Stimulated activated CD4-positive, alpha-beta T cell treated with anti-CD3 and anti-CD28 coated beads, Interleukin-4, amount 100 ng/mL, for 48 hours (primary cell): ENCODE measurements at regions not wholly inside any gene's neighbourhood (a gene's known extent, or its start where the extent isn't known, plus 50 kb on each side); places are given as distances from the start of the nearest gene placed in this dataset.

ENCODE experiments used
- DNase-seq, 2 donors: peaks; one replicate each; pipeline ENCODE4 v3.0.0-alpha.2; 2020; ENCODE audit warnings: low read depth in 2 of 2

DNA sequence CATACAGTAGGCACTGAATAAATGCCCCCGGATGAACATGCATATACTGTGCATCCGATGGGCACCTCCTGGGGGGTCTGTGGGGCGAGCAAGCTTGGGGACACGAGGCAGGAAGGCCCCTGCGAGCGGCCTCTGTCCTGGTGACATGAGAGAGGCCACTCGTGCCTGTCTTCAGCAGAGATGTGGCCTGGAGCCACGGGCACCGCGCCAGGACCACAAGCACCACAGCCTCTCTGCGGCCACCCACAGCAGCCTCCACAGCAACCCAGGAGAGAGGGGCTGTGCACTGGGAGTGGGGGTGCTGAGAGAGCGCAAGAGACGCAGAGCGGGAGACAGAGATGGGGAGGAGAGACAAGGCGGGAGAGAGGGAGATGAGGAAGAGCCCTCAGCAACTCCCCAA lies 118.5 kb downstream of the RFLNA start:
- DNase-seq = no peak

DNA sequence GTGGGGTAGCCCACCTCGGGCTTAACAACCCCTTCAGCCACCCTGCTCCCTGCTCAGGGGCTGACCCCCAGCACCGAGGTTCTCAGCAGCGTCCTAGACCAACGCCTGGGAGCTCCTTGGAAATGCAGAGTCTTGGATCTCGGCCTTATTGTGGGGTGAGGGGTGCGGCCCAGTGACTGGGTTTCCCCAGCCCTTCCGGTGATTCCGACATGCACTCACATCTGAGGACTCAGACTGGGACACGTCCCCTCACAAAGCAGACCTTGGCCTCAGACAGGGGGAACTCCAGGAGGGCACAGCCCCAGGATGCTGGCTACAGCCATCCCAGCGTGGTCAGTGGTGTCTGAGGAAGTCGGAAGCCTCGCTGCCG lies 117.7 kb downstream of the RFLNA start:
- DNase-seq = no peak

DNA sequence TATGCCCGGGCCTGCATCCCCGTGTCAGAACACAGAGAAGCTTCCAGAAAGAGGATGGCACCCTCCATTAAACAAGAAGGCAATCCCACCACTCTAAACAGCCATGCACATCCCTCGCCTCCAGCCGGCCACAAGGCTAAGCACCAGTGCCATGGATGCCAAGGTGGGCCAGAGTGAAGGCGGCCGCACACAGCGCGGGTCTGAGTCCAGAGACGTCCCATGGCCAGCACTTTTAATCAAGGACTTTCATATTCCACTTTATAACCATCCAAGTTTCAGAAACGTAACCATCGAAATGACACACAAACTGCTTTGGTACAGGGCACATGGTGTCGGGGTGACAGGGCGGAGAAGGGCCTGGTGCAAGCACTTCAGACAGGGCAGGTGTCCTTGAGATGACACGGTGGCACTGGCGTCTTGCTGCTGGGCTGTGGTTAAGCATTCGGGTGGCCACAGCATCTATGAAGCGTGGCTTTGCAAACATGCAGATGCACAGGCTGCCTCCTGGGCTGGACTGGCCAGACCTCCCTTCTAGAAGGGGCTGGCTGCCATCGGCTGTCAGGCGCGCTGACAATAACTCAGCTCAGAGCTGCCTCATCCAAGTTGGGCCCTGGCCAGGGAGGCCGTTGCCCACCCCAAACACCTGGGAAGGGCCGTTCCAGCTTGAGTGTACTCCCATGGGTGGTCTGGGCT lies 117.2 kb downstream of the RFLNA start:
- no peak for DNase-seq

DNA sequence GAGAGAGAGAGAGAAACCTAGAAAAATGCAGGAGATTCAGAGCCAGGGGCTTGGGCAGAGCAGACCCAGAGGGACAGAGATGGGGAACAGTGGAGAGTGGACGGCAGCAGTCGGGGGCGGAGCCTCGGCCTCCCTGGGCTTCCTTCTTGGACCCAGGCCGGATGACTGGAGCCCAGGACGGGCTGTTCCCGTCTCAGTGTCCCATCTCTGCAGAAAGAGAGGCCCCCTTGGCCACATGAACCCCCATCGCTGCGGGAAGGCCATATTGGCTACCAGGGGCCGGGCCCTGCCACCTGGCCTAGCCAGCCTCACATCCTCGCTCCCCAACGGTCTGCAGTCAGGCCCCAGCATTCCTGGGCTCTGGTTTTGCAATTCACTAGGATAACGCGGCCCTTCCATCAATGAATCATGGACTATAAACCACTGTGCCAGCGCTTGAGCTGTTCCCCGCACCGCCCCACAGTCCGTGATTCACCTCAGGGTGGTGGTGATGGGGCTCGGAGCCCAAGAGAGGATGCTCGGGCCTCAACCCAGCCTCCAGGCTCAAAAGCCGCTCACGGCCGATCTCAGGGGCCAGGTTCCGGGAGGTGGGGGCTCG lies 116.5 kb downstream of the RFLNA start:
- DNase-seq = no peak

DNA sequence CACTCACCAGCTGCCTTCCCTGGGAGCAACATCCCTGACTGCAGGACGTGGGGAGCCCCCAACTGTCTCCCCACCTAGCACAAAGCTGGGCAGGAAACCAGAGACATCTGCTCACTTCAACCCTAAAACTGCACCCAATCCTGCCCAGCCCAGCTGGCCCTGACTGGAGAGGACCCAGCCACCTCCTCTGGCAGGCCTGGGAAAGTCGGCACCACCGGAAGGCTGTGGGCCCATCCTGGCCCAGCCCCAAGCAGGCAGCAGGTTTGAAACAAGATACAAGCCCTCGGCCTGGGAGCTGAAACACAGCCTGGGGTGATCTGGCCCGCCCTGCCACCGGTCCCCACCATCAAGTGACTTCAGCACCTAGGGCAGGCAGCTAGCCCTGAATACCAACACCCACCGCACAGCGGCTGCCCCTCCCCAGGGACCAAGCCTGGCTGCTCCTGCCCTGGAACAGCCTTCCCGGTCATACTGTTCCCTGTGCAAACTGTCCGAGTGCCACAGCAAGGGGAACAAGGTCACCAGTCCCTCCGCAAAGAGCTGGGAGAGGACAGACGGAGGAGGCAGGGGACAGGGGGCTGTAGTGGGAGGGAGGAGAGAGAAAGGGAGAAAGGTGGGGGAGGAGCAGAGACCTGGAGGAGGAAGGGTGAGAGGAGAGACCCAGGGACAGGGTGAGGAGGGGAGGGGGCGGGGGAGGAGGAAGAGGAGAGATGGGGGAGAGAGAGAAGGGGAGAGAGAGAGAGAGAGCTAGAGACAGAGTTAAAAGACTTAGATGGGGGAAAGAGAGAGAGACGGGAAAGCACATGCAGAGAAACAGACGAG lies 115.7 kb downstream of the RFLNA start:
- DNase-seq = no peak

DNA sequence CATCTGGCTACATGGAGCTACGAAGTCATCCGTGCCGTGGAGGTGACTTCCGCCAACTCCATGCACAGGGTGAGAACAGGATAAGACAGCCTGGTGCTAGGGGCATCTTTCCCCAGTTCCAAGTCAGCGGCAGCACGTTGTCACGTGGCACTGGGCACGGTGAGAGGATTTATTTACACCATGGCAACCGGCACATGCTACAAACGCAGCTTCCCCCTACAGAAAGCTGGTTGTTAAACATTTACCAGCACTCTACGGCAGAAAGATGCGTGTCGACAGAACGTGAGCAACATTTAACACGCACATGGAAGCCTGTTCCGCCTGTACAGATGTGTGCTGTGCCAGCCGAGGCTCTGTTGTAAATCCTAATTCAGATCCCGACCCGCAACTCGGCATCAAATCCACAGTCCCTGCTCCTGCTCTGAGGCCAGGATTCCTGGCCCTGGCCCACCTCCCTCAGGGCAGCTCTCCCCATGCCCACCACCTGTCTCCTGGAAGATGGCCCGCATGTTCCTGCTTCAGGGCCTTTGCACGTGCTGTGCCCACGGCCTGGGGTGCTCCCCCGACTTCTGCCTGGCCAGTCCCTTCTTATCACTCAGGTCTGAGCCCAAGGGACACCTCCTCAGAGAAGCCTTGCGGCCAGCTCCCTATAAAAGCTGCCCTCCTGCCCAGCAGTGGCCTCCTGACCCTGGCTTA lies 114.1 kb downstream of the RFLNA start:
- no peak for DNase-seq

DNA sequence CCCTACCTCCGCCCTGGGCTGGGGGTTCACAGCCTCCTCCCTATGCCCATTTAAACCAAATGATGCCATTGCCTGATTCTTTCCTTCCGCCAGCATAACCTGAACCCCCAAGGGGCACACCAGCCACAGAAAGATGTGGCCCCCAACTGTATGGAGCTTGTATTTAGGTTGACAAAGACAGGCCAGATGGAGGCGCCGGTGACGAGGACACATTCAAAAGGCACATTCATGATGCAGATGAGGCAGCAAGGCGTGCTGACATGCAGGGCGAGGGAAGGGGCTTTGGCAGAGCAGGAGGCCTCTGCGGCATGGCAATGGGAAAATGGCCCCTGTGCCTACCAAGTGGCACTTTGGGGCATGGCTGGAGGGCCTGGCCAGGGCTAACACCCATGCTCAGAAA lies 112.2 kb downstream of the RFLNA start:
- no peak for DNase-seq

DNA sequence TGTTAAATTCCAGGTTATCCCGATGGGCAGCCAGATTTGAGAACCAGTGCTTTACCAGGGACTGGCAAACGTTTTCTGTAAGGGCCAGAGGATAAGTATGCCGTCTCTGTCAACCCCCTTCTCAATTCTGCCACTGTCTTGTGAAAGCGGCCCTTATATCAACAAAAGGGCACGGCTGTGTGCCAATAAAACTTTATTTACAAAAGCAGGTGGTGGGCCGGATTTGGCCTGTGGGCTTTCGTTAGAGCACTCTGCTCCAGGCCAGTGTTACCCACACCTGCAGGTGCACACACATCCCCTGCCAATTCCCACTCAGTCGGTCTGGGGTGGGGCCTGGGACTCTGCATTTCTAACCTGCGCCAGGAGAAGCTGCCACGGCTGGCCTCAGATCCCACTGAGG lies 111.2 kb downstream of the RFLNA start:
- no peak for DNase-seq

DNA sequence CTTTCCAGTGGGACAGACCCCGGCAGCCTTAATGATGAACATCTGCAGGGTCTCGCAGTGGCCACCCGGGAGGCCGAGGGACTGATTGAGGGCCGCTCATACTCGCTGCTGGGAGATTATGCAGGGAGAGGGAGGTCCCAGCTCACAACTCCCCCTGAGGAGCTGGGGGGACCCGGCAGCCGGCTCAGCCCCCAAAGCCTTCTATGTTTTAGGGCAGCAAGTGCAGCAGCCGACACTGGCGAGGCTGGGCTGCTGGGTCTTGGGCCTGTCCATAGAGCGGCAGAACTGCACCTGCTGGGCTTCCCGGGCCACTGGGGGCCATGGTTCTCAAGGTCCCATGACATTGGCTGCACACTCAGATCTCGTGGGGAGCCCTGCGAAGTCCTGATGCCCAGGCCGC lies 110.7 kb downstream of the RFLNA start:
- no peak for DNase-seq

DNA sequence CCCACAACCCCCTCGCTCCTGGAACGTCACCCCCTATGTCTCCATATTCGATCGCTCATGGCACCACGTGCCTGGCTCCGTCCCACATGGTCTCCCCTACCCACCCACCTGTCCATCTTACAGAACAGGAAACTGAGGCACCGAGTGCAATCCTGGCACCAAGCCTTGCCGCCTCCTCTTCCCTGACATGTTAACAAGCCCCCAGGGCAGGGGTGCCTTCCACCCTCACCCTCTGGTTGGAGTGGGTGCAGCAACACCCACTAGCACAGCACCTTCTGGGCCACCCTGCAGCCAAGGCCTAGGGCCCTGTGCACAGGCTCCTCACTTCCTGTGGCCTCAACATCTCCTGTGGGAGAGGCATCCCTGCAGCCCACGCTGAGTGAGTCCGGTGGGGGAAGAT lies 110.3 kb downstream of the RFLNA start:
- no peak for DNase-seq

DNA sequence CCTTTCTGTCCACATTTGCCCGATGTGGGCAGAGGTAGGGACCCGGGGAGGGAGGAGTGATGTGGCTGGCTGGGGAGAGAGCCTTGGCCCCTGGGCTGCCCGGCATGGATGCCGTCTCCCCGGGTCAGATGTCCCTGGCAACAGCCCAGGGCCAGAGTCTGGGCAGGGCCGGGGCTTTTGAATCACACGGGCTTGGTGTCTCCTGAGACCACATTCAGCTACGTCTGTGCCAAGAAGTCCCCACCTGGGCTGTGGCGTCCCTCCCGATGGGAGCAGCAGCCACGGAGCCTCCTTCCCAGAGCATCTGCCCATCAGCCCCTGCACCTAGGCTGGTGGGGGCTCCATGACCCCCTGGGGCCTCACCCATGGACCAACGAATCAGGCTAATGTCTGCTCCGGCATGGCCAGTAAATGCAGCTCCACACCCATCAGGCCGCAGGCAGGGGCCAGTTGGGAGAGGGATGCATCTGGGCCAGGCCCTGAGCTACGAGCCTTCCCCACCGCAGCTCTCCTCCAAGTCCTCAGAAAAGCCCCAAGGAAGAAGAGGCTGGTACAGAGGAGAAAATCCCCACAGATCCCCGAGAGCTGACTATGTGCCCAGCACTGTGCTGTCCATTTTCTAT lies 109.4 kb downstream of the RFLNA start:
- no peak for DNase-seq

DNA sequence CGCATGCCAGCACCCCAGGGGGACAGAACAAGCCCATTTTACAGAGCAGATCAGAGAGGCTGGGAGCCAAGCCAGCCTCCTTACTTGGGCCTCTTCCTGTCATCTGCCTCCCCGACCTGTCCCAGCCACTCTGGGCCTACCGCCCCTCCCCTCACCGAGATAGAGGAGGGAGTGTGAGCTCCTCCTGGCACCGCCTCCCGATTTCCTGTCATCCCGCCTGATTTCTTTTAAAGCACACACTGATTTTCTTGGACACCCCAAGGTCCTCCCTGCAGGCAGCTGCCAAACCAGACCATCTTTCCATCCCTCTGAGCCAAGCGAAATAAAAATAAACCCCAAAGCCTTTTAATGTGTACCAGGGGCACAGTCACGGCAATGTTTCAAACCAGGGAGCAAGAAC lies 108.4 kb downstream of the RFLNA start:
- no peak for DNase-seq

DNA sequence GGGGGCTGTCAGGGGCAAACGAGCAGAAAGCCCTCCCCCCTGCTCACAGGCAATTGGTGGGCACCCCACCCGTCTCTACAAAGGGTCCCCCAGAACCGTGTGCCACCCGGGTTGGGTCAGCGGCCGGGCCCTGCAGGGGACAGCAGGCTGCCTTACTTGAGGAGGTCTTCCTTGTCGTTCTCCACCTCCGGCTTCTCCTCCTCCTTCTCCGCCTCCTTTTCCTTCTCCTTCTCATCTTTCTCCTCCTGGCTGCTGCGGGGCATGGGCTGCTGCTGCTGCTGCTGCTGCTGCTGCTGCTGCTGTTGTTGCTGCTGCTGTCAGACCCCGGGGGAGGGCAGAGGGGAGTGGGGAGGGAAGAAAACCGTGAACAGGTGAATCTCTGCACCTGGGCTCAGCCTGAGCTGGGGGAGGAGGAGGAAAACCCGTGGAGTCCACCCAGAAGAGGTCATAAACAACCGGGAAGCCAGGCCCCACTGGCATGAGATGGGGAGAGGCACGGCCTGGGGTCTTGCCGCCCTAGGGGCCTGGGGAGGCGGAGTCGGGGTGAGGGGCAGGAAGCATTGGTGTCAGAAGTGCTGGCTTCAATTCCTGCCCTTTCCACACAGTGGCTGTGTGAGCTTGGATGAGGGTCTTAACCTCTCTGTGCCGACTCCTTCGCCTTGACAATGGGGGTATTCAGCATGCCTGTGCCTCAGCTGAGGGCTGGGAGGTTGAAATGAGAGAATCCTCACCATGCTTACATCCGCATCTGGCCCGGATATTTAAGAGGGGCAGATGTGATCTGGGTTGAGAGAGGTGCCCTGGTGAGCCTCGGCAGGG lies 107.6 kb downstream of the RFLNA start:
- DNase-seq = no peak

DNA sequence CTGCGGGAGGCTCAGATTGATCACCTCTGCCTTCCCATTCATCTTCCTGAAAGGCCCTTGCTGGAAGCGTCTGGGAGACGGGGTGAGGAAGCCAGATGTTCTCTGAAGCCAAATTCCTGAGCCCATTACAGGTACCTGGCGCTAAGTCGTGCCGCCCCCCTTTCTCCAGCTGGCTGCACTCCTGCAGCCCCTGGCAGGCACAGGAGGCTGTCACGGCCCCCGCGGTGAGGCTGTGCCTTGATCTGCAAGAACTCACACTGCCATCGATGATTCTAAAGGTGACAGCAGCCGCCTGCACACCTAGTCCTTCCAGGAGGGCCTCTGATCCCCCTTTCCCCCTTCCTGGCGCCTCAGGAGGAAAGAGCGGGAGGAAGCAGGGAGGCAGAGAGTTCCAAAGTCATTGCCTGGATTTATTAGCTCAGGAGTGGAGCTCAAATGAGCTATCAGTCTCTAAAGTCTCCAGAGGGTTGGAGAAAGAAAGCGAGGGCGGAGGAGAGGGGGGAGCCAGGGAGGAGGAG lies 106.9 kb downstream of the RFLNA start:
- DNase-seq = no peak

DNA sequence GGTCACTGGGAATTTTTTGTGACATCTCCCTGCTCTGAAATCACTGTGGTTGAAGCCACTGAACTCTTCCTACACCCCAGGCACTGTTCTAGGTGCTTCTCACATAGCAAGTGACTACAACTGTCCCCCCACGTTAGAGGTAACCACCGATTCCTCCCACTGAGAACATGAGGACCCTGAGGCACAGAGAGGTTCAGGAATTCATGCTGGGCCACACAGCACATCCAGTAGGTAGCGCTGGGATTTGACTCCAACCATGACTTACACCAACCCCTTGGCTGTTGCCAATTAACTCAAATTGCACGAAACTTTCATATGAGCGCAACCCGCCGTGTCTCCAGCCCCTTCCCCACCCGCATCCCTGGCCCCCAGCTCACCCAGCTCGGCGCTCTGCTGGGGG lies 105.2 kb downstream of the RFLNA start:
- no peak for DNase-seq

DNA sequence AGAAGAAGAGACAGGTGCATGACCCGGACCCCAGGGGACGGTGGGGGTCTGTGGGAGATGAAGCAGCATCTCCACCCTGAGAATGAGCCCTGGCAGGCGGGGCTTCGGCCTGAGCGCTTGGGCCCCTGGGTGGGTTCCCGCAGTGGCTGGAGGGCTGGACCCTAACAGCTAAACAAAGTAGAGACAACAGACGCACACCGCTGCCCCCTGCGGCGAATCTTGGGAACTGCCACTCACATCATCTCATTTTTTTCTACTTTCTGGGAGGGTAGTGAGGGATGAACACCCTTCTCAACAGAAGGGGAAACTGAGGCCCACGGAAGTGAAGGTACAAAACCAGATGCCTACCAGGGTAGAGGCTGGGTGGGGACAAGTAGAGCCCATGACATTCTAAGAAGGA lies 104.7 kb downstream of the RFLNA start:
- peak in 1 of 2 donors; percentile 26 for DNase-seq

DNA sequence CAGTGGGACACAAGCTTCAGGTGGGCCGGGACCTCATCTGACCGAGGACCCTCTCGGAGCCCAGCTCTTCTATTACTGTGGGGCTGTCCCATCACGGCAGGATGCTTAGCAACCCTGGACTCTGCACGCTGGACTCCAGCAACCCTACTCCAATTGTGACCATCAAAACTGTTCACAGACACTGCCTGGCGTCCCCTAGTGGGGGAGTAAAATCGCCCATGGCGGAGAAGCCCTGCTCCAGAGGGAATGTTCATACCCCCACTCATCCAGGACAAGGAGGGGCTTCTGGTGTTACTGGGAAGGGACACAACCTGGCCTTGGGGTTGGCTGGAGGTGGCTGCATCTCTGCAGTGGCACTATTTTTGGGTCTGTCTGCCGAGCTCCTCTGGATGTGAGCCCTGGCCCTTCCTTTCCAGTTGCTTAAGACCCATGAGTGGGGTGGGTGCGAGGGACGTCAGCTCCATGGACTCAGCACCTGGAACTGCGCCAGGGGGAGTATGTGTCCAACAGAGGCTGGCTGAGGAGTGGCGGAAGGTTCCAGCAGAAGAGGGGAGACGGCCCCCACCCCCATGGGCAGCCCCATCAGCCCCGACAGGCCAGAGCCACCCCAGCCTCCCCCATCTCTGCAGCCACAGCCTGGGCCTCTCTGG lies 103.8 kb downstream of the RFLNA start:
- DNase-seq = no peak

DNA sequence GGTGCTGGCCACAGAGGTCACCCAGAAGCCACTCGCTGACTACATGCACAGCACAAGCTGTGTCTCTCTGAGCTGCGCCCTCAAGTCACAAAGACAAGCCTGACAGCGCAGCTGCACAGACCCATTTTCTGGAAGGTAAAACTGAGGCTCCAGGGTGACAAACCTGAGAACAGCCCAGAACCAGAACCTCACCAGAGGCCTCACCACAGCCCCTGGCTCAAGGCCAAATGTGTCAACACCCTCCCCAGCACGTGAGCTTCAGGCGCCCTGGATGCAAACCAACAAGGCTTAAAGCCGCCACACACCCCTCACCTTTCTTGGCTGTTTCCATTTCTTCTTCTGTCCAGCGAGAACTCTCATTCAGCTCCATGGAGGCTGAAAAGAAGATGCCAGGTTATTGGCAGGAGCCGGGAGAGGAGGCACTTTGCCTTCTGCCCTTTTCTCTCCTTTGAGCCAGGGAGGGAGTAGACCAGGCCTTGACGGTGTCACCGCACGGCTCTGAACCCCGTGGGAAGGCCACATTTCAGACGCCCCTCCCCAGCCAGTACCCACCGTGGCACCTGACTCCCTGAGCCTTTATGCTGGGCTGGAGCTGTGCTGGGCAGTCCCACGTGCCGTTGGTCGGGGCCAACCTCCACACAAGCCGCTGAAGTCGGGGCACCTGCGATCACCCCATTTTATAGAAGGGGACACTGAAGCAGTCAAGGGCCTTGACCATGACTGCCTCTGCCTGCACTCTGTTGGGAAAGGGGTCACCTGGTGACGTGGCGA lies 103.1 kb downstream of the RFLNA start:
- no peak for DNase-seq

DNA sequence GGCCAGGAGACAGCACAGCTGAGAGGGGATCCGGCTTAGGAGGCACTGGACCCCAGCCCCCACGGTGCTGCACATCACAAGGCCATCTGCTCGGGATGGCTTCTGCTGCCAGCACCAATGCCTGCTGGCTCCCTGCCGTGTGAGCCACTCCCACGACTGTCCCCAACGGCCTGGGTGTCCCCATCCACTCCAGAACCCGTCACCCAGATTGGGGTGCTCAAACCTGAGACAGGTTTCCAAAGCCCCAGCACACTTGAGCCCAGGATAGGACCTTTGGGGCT lies 102.4 kb downstream of the RFLNA start:
- no peak for DNase-seq
